H1 (cell line): ENCODE measurements at regions not wholly inside any gene's neighbourhood (a gene's known extent, or its start where the extent isn't known, plus 50 kb on each side); places are given as distances from the start of the nearest gene placed in this dataset.

ENCODE experiments used
- CHD1 ChIP-seq: IDR thresholded peaks from 2 replicates; pipeline ENCODE4 v1.6.1; 2012; ENCODE audit warnings: low read depth, low read length, improper control_type of control experiment
- EZH2 ChIP-seq: fragments of 200-600 bp; sonication (generic); IDR thresholded peaks from 2 replicates; pipeline ENCODE4 v1.7.1; 2012; ENCODE audit warnings: low read depth, mild to moderate bottlenecking, moderate library complexity, low read length, inconsistent platforms; ENCODE audit not compliant: severe bottlenecking
- POLR2A ChIP-seq, 2 experiments: IDR thresholded peaks; 1 replicate in 1 of 2; 2 replicates in 1 of 2; pipeline ENCODE4 v1.6.1; 2011; ENCODE audit warnings: low read depth in 2 of 2, low read length in 2 of 2, mild to moderate bottlenecking in 2 of 2; ENCODE audit errors: control extremely low read depth in 1 of 2
- SUZ12 ChIP-seq: fragments of 200-600 bp; sonication (generic); IDR thresholded peaks from 2 replicates; pipeline ENCODE4 v1.6.1; 2012; ENCODE audit warnings: mild to moderate bottlenecking, inconsistent platforms, low read length, moderate library complexity, mixed read lengths
- TF ChIP-seq, protein P1 (sequence below): IDR thresholded peaks from 2 replicates; pipeline ENCODE4 v1.6.1; 2011; ENCODE audit warnings: low read depth, mild to moderate bottlenecking, low read length; ENCODE audit not compliant: insufficient read depth
- TF ChIP-seq, protein P2 (sequence below): IDR thresholded peaks from 2 replicates; pipeline ENCODE4 v1.6.1; 2012; ENCODE audit warnings: inconsistent platforms

DNA sequence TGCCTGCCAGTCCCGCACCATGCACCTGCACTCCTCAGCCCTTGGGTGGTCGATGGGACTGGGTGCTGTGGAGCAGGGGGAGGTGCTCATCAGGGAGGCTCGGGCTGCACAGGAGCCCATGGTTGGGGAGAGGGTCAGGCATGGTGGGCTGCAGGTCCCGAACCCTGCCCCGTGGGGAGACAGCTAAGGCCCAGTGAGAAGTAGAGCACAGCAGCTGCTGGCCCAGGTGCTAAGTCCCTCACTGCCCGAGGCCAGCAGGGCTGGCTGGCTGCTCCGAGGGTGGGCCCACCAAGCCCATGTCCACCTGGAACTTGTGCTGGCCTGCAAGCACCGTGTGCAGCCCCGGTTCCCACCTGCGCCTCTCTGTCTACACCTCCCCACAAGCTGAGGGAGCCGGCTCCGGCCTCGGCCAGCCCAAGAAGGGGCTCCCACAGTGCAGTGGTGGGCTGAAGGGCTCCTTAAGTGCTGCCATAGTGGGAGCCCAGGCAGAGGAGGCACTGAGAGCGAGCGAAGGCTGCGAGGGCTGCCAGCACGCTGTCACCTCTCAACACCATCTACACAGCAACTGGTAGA is 88.5 kb upstream of the ELAVL2 start (continued):
- no peak for TF ChIP-seq CHD1
- TF ChIP-seq SUZ12, result no peak
- TF ChIP-seq, protein P1, sequence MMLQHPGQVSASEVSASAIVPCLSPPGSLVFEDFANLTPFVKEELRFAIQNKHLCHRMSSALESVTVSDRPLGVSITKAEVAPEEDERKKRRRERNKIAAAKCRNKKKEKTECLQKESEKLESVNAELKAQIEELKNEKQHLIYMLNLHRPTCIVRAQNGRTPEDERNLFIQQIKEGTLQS, result no peak
- no peak for TF ChIP-seq EZH2
- TF ChIP-seq, protein P2, sequence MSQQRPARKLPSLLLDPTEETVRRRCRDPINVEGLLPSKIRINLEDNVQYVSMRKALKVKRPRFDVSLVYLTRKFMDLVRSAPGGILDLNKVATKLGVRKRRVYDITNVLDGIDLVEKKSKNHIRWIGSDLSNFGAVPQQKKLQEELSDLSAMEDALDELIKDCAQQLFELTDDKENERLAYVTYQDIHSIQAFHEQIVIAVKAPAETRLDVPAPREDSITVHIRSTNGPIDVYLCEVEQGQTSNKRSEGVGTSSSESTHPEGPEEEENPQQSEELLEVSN, result no peak
- no peak for TF ChIP-seq POLR2A (IDR thresholded peaks at IDR 0.05; ENCODE audit: control extremely low read depth in 1 of 2, low read depth in 2 of 2, low read length in 2 of 2)
- TF ChIP-seq, all 59 proteins: peak for 0
